ENCODE measurements at regions not wholly inside any gene's neighbourhood (a gene's known extent, or its start where the extent isn't known, plus 50 kb on each side); places are given as distances from the start of the nearest gene placed in this dataset.

- no peak for DNase-seq (ENCODE audit: low read depth, low spot score)
Measured at GRCh38 chr18:38944446-38945024, 1378.9 kb upstream of the CELF4 start.

DNA sequence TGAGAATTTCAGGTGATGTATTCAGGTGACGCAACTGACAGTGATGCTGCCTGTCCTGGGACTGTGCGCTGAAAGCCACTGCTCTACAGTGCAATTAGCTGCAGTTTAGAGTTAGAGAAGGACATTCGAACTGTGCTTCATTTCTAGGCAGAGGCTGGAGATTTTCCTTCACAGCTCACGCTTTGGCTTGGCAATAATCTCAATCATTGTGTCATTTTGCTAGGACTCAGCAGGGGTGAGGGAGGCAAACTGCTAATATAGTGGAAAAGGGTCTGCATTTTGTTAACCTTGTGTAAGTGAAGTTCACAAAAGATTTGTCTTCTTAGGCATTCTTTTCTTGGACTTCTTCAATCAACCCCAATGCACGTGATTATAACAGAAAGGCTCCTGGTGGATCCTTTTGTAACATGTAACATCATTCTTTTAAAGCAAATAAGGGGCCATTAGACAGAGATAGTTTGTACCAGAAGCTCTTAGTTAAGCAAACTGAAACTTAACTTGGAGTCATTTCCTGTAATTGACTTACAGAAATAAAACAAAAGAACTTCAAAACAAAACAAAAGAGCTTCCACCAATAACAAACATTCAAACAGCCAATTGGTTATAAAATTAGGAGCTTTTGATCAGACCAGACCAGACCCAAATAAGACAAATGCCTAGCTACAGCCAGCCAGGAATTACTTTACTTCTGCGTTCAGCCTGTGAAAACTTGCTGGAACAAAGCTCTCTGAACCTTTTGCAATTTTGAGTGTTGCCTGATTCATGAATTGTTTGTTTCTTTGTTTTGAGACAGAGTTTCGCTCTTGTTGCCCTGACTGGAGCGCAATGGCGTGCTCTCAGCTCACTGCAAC, 1376.3 kb upstream of the CELF4 start:
- DNase-seq (ENCODE audit: low read depth, low spot score) = no peak

GRCh38 chr18:38940863-38941531, 1375.4 kb upstream of the CELF4 start:
- no peak for DNase-seq (ENCODE audit: low read depth, low spot score)

DNA sequence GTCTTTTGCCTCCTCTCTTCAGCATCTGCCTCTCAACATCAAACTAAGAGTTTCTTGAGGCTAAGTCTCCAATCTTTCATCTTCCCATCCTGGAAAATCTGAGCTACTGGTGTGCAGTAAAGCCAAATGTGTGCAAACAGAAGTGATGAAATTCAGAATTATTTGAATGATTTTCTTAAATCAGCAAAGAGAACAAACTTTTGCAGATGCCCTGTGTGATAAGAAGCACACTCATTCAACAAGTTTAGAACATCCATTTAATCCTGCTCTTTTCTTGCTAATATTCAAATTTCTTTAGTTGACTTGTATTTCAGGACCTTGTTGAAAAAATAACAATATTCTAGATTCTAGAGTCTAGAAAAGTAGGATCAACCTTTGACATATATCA, 1374.9 kb upstream of the CELF4 start:
- no peak for DNase-seq (ENCODE audit: low read depth, low spot score)

DNA sequence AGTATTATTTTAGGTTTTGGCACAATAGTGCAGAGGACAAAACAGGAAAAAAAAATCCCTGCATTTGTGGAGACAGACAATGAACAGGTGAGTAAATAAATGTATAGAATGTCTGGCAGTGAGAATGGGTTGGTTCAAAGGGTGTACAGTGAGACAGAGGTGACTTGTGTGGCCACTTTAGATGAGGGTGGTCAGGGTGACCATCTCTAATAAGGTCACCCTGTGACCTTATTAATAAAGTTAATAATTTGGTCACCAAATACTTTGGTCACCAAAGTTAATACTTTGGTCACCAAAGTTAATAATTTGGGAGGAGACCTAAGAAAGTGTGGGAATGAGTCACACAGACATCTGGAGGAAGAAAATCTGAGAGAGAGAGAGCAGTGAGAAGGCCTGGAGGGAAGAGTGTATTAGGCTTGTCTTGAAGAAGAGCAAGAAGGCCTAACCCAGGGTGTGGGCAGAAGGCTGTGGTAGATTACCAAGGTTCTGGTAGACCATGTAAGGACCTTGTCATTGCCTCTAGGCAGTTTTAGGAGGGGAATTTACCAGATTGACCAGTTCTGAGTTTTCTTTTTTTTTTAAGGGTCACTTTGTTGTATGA, 1368.4 kb upstream of the CELF4 start:
- DNase-seq (ENCODE audit: low read depth, low spot score) = no peak

DNA sequence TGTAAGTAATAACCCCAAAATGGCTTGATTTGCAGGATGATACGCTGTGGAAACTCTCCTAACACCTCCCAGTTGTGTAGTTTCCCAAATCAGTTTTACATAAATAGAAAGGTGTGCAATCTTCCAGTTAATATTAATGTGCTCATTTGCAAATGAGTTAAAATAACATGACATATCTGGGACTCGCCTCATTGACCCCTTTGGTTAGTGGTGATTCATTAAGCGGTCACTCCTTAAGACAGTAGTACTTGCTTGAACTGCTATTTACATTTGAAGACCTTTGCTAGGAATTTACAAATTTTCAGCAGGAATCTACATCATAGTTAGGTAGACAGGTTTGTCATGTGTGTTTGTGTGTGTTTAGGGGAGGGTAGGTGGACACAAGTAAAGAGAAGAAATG, 1367.7 kb upstream of the CELF4 start:
- DNase-seq (ENCODE audit: low read depth, low spot score) = no peak

DNA sequence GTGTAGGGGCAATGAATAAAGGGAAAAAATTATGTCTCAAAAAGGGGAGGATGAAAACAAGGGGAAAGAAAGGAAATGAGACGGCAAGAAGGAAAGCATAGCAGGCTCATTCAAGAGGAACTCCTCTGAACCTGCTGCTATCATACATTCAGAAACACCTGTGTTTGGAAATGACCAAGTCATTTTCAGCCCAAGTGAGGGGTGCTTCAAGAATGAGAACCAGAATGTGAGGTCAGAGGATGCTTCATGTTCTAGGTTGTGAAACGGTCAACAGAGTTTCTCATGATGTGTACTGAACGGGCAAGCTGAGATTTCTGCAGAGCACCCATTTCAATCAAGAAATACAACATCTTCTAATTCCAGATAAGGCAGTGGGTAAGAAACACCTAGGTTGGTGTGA, 1367.2 kb upstream of the CELF4 start:
- DNase-seq (ENCODE audit: low read depth, low spot score) = no peak

DNA sequence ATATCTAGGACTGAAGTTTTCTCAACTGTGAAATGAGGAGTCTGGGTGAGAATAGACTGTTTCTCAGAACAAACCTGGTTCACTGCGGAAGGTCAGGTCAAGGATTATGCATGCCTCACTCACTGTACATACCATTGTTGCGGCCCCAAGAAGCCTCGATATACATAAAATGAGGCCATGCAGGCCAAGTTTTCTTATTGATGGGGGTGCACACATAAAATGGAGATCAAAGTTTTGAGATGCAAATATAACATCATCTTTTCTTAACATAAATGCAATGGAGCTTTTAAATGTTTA, 1366.1 kb upstream of the CELF4 start:
- no peak for DNase-seq (ENCODE audit: low read depth, low spot score)

- no peak for DNase-seq (ENCODE audit: low read depth, low spot score)
Measured at GRCh38 chr18:38930881-38931753, 1365.5 kb upstream of the CELF4 start.

- no peak for DNase-seq (ENCODE audit: low read depth, low spot score)
Measured at GRCh38 chr18:38923540-38923939, 1357.9 kb upstream of the CELF4 start.

DNA sequence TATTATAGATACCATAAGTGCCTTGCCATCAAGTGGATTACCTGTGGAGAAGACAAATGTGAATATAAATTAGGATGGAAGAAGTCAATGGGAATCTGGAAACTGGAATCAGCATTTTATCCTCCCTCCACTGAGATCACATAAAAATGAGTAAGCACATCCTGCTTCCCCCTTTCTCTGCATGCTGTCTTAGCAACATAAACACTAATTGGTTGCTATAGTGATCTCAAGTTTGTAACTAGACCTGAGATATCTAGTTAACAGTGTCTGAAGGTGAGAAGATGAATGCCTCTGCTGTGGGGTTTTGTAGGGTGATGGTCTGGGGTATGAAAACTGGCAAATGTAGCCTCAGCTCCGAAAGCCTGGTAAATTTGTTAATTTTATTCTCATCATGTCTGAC, 1357.5 kb upstream of the CELF4 start:
- no peak for DNase-seq (ENCODE audit: low read depth, low spot score)

- DNase-seq (ENCODE audit: low read depth, low spot score) = no peak
Measured at GRCh38 chr18:38909972-38910371, 1344.4 kb upstream of the CELF4 start.

GRCh38 chr18:38902796-38903195, 1337.2 kb upstream of the CELF4 start:
- no peak for DNase-seq (ENCODE audit: low read depth, low spot score)

DNA sequence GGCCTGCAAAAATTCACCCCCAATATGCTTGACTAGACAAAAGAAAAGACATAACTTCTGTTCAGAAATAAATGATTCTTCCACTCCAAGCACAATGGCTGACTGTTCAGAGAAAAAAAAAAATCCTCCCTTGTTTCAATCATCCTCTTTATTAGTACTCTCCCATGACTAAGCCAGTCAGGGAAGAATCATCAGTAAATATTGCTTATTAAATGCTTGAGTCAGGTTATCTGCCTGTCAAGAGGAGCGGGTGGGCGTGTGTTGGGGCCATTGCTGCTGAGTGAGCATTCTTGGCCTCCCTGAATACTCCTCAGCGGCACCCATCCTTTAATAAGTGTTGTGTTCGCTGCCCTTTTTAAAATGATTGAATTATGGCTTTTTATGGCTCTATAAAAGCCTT, 1334.8 kb upstream of the CELF4 start:
- no peak for DNase-seq (ENCODE audit: low read depth, low spot score)

DNA sequence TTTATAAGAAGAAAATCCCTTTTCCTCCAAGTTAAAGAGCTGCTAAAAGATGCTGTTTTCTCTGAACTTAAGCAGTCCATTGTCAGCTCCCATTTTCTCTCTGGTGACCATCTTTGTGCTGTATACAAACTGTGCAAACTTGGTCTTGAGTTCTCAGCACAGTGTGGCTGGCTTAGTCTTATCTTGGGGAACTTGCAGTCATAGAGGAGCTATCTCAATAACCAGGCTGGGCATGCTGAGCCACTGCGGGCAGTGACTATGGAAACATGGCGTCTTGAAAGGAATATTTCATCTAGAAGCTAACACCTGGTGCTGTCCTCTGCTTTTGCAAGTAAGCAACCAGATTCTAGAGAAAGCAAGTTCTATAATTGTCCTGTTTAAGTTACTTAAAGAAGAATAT, 1334.4 kb upstream of the CELF4 start:
- no peak for DNase-seq (ENCODE audit: low read depth, low spot score)

GRCh38 chr18:38899252-38899651, 1333.7 kb upstream of the CELF4 start:
- DNase-seq (ENCODE audit: low read depth, low spot score) = no peak

DNA sequence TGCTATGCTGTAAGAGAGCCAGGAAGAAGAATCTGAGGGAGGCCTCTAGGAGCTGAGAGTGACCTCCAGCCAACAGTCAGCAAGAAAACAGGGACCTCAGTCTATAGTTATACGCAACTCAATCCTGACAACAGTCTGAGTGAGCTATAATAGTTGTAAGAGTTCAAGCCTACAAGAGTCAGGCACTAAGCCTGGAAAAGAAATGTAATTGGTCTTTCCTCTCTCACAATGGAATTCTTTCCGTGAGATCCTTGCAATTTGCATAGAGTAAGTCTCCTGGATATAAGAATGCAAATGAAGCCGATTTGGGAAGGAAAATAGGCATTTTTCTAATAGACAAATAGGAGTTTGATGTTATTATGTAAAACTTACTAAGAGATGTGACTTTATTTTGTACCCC, 1332.6 kb upstream of the CELF4 start:
- DNase-seq (ENCODE audit: low read depth, low spot score) = no peak

DNA sequence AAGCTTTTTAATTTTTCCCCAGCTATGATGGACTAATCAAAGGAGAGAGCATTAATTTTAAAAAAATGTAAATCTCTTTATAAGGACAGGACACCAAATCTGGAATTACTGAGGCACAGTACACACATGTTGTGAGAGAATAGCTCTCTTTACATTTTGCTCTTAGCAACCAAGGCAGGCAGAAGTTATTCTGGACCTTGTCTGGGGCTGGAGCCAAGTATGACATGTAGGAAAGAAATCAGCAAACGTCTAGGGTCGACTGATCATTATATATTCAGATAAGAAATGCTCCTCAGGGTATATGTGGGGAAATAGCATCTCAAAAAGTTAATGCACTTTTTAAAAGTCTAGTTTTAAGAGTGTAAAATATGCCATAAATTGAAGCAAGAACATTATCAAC, 1330.0 kb upstream of the CELF4 start:
- DNase-seq (ENCODE audit: low read depth, low spot score) = no peak

DNA sequence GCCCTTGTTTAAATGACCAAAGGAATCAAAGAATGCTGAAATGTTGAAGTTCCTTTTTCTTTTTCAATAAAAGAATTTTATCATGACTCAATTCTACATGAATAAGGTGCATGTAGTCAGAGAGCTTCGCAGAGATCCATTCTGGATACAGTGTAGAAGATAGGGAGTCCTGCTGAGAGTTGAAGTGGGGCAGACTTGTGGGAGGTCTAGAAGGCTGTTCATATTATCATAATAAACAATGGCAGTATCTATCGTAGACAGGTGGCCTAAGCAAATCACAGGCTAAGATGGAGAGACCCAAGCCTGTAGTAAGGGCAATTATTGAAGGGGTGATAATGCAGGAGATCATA, 1322.0 kb upstream of the CELF4 start:
- no peak for DNase-seq (ENCODE audit: low read depth, low spot score)

GRCh38 chr18:38886861-38887670, 1321.5 kb upstream of the CELF4 start:
- no peak for DNase-seq (ENCODE audit: low read depth, low spot score)

- DNase-seq (ENCODE audit: low read depth, low spot score) = no peak
Measured at GRCh38 chr18:38886235-38886634, 1320.6 kb upstream of the CELF4 start.

All from iPS DF 19.7 (cell line).